HepG2 (cell line): ENCODE measurements at regions not wholly inside any gene's neighbourhood (a gene's known extent, or its start where the extent isn't known, plus 50 kb on each side); places are given as distances from the start of the nearest gene placed in this dataset.

Experiments
- CHCHD3 ChIP-seq: sonication (generic); formaldehyde crosslinking; IDR thresholded peaks from 2 replicates; pipeline ENCODE4 v1.8.0; 2022; ENCODE audit warnings: mild to moderate bottlenecking, missing genetic modification reagents, moderate library complexity
- ELF4 ChIP-seq: sonication (generic); formaldehyde crosslinking; IDR thresholded peaks from 2 replicates; pipeline ENCODE4 v1.5.0; 2020; ENCODE audit warnings: missing genetic modification reagents, mild to moderate bottlenecking, moderate library complexity, borderline replicate concordance
- FOXK1 ChIP-seq: sonication (generic); formaldehyde crosslinking; IDR thresholded peaks from 2 replicates; pipeline ENCODE4 v1.4.0; 2020; ENCODE audit warnings: low read depth, missing genetic modification reagents, borderline replicate concordance
- HNRNPK ChIP-seq: fragments of 200-400 bp; formaldehyde crosslinking; IDR thresholded peaks from 2 replicates; pipeline ENCODE4 v1.6.1; 2018; ENCODE audit warnings: low read length, low read depth, moderate library complexity, mild to moderate bottlenecking; ENCODE audit not compliant: poor library complexity, severe bottlenecking
- JUN ChIP-seq: sonication (generic); formaldehyde crosslinking; IDR thresholded peaks from 2 replicates; pipeline ENCODE4 v1.4.0; 2020; ENCODE audit warnings: mild to moderate bottlenecking, missing genetic modification reagents
- MTF1 ChIP-seq: sonication (generic); formaldehyde crosslinking; IDR thresholded peaks from 2 replicates; pipeline ENCODE4 v1.5.0; 2020; ENCODE audit warnings: missing genetic modification reagents
- POLR2A ChIP-seq, 2 experiments: IDR thresholded peaks; 2 replicates each; pipeline ENCODE4 v1.6.1; 2011; ENCODE audit warnings: low read depth in 2 of 2, low read length in 2 of 2, mild to moderate bottlenecking in 1 of 2, moderate library complexity in 1 of 2; ENCODE audit not compliant: insufficient read depth in 1 of 2
- PRPF4 ChIP-seq: fragments of 200-400 bp; formaldehyde crosslinking; IDR thresholded peaks from 2 replicates; pipeline ENCODE4 v1.6.1; 2016; ENCODE audit warnings: low read length, low read depth; ENCODE audit not compliant: poor library complexity, severe bottlenecking
- ZNF530 ChIP-seq: sonication (generic); formaldehyde crosslinking; IDR thresholded peaks from 2 replicates; pipeline ENCODE4 v1.5.0; 2020; ENCODE audit warnings: low read depth, mild to moderate bottlenecking, missing genetic modification reagents
- TF ChIP-seq, protein P1 (sequence below): IDR thresholded peaks from 2 replicates; pipeline ENCODE4 v1.6.1; 2016; ENCODE audit warnings: missing compliant biosample characterization, missing genetic modification reagents, borderline replicate concordance
- TF ChIP-seq, protein P2 (sequence below): sonication (generic); formaldehyde crosslinking; IDR thresholded peaks from 2 replicates; pipeline ENCODE4 v1.5.0; 2020; ENCODE audit warnings: mild to moderate bottlenecking, missing genetic modification reagents, moderate library complexity
- TF ChIP-seq, protein P3 (sequence below): IDR thresholded peaks from 2 replicates; pipeline ENCODE4 v1.6.1; 2016
- TF ChIP-seq, protein P4 (sequence below): sonication (generic); formaldehyde crosslinking; IDR thresholded peaks from 2 replicates; pipeline ENCODE4 v1.4.0; 2020; ENCODE audit warnings: missing genetic modification reagents

DNA sequence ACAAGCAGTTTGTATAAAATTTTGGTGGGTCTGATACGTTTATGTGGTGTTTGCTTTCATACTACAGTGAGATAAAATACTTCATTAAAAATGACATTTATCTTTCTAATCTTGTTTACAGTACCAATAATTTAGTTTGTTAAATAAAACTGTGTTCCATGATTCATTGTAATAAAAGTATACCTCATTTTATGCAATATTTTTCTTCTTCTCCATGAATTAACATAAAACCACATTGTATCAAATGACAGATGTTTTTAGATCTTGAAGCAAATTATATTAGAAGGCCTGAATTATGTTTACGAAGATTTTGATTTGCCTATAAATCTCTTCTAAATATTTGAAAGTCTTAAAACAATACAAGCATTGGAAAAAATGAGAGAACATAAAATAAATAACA lies 1443.0 kb upstream of the CDH6 start:
- TF ChIP-seq, protein P1, sequence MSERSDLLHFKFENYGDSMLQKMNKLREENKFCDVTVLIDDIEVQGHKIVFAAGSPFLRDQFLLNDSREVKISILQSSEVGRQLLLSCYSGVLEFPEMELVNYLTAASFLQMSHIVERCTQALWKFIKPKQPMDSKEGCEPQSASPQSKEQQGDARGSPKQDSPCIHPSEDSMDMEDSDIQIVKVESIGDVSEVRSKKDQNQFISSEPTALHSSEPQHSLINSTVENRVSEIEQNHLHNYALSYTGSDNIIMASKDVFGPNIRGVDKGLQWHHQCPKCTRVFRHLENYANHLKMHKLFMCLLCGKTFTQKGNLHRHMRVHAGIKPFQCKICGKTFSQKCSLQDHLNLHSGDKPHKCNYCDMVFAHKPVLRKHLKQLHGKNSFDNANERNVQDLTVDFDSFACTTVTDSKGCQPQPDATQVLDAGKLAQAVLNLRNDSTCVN (CRISPR knock-in tag) = no peak
- TF ChIP-seq, protein P2, sequence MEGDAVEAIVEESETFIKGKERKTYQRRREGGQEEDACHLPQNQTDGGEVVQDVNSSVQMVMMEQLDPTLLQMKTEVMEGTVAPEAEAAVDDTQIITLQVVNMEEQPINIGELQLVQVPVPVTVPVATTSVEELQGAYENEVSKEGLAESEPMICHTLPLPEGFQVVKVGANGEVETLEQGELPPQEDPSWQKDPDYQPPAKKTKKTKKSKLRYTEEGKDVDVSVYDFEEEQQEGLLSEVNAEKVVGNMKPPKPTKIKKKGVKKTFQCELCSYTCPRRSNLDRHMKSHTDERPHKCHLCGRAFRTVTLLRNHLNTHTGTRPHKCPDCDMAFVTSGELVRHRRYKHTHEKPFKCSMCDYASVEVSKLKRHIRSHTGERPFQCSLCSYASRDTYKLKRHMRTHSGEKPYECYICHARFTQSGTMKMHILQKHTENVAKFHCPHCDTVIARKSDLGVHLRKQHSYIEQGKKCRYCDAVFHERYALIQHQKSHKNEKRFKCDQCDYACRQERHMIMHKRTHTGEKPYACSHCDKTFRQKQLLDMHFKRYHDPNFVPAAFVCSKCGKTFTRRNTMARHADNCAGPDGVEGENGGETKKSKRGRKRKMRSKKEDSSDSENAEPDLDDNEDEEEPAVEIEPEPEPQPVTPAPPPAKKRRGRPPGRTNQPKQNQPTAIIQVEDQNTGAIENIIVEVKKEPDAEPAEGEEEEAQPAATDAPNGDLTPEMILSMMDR (CRISPR knock-in tag) = no peak
- TF ChIP-seq ZNF530 (CRISPR knock-in tag) = no peak
- TF ChIP-seq, protein P3, sequence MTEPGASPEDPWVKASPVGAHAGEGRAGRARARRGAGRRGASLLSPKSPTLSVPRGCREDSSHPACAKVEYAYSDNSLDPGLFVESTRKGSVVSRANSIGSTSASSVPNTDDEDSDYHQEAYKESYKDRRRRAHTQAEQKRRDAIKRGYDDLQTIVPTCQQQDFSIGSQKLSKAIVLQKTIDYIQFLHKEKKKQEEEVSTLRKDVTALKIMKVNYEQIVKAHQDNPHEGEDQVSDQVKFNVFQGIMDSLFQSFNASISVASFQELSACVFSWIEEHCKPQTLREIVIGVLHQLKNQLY (CRISPR knock-in tag) = no peak
- TF ChIP-seq MTF1 (CRISPR knock-in tag) = no peak
- TF ChIP-seq HNRNPK = no peak
- TF ChIP-seq, protein P4, sequence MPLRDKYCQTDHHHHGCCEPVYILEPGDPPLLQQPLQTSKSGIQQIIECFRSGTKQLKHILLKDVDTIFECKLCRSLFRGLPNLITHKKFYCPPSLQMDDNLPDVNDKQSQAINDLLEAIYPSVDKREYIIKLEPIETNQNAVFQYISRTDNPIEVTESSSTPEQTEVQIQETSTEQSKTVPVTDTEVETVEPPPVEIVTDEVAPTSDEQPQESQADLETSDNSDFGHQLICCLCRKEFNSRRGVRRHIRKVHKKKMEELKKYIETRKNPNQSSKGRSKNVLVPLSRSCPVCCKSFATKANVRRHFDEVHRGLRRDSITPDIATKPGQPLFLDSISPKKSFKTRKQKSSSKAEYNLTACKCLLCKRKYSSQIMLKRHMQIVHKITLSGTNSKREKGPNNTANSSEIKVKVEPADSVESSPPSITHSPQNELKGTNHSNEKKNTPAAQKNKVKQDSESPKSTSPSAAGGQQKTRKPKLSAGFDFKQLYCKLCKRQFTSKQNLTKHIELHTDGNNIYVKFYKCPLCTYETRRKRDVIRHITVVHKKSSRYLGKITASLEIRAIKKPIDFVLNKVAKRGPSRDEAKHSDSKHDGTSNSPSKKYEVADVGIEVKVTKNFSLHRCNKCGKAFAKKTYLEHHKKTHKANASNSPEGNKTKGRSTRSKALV (CRISPR knock-in tag) = no peak
- TF ChIP-seq POLR2A (IDR thresholded peaks at IDR 0.05; ENCODE audit: insufficient read depth in 1 of 2, low read depth in 2 of 2, low read length in 2 of 2) = no peak
- TF ChIP-seq PRPF4 = no peak
- no peak for TF ChIP-seq CHCHD3
- TF ChIP-seq ELF4 (CRISPR knock-in tag) = no peak
- TF ChIP-seq FOXK1 (CRISPR knock-in tag) = no peak
- TF ChIP-seq JUN = no peak
